Neuron (in vitro differentiated cells): ENCODE measurements at regions not wholly inside any gene's neighbourhood (a gene's known extent, or its start where the extent isn't known, plus 50 kb on each side); places are given as distances from the start of the nearest gene placed in this dataset.
"Not testable (repeated sequence)": the region's sequence is repeated elsewhere in the genome, so short reads cannot be mapped to it uniquely, and the experiment has no call there.

Experiments
- H2AFZ ChIP-seq: one replicate; pipeline ENCODE4 v1.6.1; 2013; ENCODE audit warnings: low read depth, mild to moderate bottlenecking, inconsistent platforms, low read length, moderate library complexity
- H3K27me3 ChIP-seq: one replicate; pipeline ENCODE4 v1.6.1; 2013; ENCODE audit warnings: low read length; ENCODE audit not compliant: insufficient read depth
- H3K36me3 ChIP-seq: one replicate; pipeline ENCODE4 v1.6.1; 2013; ENCODE audit warnings: low read length; ENCODE audit not compliant: insufficient read depth
- H3K4me1 ChIP-seq: one replicate; pipeline ENCODE4 v1.6.1; 2013; ENCODE audit warnings: low read length; ENCODE audit not compliant: insufficient read depth
- H3K4me3 ChIP-seq: 2 replicates; pipeline ENCODE4 v1.5.1; 2013; ENCODE audit warnings: mild to moderate bottlenecking, low read length, moderate library complexity
- H3K9me3 ChIP-seq: one replicate; pipeline ENCODE4 v1.6.1; 2013; ENCODE audit warnings: low read length

DNA sequence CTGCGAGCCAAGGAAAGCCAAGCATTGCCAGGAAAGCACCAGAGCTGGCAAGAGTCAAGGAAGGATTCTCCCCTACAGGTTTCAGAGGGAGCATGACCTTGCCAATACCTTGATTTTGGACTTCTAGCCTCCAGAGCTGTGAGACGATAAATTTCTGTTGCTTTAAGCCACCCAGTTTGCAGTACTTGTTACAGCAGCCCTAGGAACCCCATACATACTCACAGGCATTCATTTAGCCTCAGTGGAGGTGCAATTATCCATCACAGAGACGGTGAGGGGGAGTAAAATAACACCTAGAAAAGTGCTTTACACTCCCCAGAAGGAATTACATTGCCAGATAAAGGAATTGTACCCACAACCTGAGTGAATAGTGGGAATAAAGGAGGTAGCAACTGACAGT is 167.4 kb upstream of the NFIA start:
- Histone ChIP-seq H3K4me3 (no peak overlapping the region), H3K4me1 (no peaks in the 10 kb centered on the region), H3K27me3 (no peaks in the 10 kb centered on the region), H3K36me3 (no peaks in the 10 kb centered on the region), H3K9me3 (no peaks in the 10 kb centered on the region), H2AFZ (no peak overlapping the region)

DNA sequence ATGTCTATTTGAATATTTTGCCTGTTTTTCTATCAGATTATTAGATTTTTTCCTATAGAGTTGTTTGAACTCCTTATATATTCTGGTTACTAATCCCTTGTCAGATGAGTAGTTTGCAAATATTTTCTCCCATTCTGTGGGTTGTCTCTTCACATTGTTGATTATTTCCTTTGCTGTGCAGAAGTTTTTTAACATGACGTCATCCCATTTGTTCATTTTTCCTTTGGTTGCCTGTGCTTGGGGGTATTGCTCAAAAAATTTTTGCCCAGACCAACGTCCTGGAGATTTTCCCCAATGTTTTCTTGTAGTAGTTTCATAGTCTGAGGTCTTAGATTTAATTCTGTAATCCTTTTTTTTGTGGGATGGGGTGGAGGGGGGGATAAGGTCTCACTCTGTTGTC is 168.7 kb upstream of the NFIA start:
- not testable (repeated sequence) for H3K9me3 ChIP-seq, H3K36me3 ChIP-seq, H3K27me3 ChIP-seq, H3K4me1 ChIP-seq, H3K4me3 ChIP-seq, H2AFZ ChIP-seq

DNA sequence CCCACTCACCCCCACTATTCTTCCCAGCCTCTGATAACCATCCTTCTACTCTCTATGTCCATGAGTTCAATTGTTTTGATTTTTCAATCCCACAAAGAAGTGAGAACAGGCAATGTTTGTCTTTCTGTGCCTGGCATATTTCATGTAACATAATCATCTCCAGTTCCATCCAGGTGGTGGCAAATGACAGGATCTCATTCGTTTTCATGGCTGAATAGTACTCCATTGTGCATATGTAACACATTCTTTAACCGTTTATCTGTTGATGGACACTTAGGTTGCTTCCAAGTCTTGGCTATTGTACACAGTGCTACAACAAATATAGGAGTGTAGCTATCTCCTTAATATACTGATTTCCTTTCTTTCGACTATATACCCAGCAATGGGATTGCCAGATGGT is 169.3 kb upstream of the NFIA start:
- H3K27me3 ChIP-seq: no peaks in the 10 kb centered on the region
- H3K4me1 ChIP-seq: no peaks in the 10 kb centered on the region
- no peak overlapping the region for H2AFZ ChIP-seq
- H3K4me3 ChIP-seq: no peak overlapping the region
- no peaks in the 10 kb centered on the region for H3K9me3 ChIP-seq
- no peaks in the 10 kb centered on the region for H3K36me3 ChIP-seq

DNA sequence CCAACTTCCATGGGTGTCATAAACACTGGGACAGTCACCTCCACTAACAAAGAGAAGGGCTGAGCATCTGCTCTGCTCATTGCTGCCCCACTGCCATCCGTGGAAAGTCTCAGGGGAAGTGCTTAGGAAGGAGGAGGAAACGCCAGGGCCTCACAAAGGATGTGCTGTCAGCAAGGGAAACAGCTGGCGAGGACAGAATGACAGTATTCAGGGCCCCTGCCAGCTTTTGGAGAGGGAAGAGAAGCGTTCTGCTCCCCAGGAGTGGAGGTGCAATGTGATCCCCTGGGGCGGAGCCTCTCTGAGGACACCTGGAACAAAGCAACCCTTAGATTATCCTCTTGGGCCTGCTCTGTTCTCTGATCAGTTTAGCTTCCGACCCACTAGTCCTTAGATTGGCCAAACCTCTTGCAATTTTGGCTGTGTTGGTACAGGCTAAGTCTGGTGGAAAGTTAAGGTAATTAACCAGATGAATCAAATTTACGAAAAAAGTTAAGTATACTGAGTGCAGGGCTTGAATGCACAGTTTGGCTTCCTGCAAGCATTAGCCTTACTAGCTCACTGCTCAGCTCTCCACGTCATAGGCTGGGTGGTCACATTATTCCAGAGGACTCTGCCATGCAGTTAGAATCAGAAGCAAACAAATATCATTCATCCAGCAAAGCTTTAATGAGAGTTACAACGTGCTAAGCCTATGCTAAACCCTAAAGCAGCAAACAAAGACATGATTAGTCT is 170.2 kb upstream of the NFIA start:
- Histone ChIP-seq H3K4me3 (no peak overlapping the region), H2AFZ (no peak overlapping the region), H3K9me3 (no peaks in the 10 kb centered on the region), H3K36me3 (no peaks in the 10 kb centered on the region), H3K27me3 (no peaks in the 10 kb centered on the region), H3K4me1 (no peaks in the 10 kb centered on the region)

DNA sequence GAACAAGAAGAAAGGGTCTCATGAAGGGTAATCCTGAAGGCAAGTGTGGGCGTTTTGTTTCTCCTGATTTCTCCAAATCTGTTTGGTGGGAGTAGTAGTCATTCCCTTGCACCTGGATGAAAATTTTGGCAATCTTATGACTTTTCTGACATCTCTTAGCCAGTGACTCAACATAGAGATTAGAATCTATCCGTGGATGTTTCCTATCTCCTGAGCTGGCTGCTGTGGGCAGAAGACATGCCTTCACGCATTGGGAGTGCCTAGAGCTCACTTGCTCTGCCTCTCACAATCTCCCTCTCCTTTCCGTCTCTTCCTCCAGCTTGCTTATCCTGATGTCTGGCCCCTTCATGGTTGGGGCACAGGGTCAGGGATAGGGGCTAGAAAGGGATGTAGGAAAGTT is 174.2 kb upstream of the NFIA start:
- Histone ChIP-seq H2AFZ (no peak overlapping the region), H3K9me3 (no peaks in the 10 kb centered on the region), H3K27me3 (no peaks in the 10 kb centered on the region), H3K4me1 (no peaks in the 10 kb centered on the region), H3K36me3 (no peaks in the 10 kb centered on the region), H3K4me3 (no peak overlapping the region)

DNA sequence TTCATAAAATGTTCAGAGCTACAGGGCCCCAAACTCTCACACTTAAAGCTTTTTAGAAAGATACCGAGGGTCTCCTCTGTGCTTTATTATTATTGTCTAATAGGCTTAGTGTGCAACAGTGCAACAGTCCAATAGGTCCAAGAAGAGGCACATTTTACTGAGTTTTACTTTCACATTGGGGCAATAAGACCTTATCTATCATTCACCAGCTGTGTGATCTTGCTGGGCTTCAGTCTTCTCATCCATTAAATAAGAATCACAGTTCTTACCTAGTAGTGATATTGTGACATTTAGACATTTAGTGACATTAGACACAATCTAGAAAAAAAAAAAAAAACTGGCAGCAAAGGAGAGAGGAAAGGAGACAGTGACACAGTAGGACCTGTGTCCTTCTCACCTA is 175.8 kb upstream of the NFIA start:
- no peak overlapping the region for H2AFZ ChIP-seq
- no peaks in the 10 kb centered on the region for H3K36me3 ChIP-seq
- no peaks in the 10 kb centered on the region for H3K4me1 ChIP-seq
- no peak overlapping the region for H3K4me3 ChIP-seq
- no peaks in the 10 kb centered on the region for H3K27me3 ChIP-seq
- no peaks in the 10 kb centered on the region for H3K9me3 ChIP-seq

DNA sequence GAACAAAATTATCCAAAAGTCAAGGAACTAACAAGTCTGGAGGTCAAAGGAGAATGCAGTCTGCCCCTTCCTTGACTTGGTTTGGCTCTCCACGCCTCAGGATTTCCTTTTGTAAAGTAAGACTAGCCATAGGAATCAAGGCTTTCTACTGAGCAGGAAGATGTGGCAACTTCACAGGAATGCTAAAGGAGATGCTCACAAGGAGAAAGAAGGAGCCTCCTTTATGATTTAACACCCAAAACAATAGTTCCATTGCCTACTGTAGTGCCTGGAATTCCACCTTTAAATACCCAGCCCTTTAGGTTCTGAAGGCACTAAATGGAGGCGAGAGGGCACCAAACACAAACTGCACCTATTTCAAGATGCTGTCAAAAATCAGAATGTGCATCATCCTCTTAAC is 176.3 kb upstream of the NFIA start:
- H3K36me3 ChIP-seq: no peaks in the 10 kb centered on the region
- no peaks in the 10 kb centered on the region for H3K27me3 ChIP-seq
- H2AFZ ChIP-seq: no peak overlapping the region
- H3K4me1 ChIP-seq: no peaks in the 10 kb centered on the region
- no peak overlapping the region for H3K4me3 ChIP-seq
- no peaks in the 10 kb centered on the region for H3K9me3 ChIP-seq

DNA sequence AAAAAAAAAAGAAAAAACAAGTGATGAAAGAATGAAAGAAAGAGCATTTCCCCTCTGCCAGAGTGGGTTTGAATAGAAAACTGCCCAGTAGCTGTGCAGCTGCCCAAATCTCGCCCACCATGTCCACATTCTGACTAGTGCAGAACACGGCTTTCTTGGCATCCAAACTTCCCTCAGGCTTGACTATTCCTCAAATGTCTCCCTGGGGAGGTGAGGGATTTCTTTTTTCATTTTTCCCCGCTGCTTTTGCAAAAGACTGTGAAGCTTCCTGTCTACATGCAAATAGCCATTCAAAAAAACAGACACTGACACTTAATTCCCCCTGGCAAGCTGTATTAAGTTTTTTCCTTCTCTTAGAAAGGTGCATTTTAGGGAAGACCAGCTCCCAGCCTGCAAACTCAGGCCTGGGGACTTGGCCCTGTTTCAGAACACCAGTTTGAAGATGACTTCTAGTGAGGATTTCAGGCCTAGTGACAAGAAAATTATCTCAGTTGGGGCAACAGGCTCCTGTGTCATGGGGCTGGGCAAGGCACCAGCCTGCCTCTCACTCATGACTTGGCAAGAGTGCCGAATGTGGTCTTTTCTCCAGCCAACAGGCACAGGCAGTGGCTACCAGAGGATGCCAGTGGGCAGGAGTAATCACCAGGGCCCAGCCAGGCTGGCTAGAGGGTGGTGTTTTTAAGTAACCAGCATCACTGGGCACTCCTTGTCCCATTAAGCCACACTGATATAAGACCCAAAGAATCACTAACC is 178.1 kb upstream of the NFIA start:
- H3K4me3 ChIP-seq: no peak overlapping the region
- no peaks in the 10 kb centered on the region for H3K36me3 ChIP-seq
- H3K4me1 ChIP-seq: no peaks in the 10 kb centered on the region
- H2AFZ ChIP-seq: no peak overlapping the region
- H3K27me3 ChIP-seq: no peaks in the 10 kb centered on the region
- no peaks in the 10 kb centered on the region for H3K9me3 ChIP-seq

DNA sequence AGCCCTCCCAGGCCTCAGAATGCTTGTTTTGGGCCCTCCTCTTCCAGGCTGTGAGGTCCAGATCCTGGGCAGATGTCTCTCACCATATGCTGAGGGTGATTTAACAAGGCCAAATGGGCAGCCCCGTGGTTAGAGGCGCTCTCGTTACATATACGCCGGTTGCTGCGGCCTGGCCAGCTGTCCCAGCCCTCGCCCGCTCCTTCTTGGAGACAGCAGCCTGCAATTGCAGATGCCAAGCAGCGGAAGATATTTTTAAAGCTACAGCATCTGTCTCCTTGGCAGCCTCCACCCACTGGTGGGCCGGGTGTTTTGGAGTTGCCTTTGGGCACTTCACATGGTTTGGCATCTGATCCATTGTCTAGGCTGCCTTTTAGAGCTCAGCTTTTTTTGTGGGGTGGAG is 178.8 kb upstream of the NFIA start:
- Histone ChIP-seq H3K27me3 (no peaks in the 10 kb centered on the region), H3K9me3 (no peaks in the 10 kb centered on the region), H3K36me3 (no peaks in the 10 kb centered on the region), H3K4me3 (no peak overlapping the region), H3K4me1 (no peaks in the 10 kb centered on the region), H2AFZ (no peak overlapping the region)

DNA sequence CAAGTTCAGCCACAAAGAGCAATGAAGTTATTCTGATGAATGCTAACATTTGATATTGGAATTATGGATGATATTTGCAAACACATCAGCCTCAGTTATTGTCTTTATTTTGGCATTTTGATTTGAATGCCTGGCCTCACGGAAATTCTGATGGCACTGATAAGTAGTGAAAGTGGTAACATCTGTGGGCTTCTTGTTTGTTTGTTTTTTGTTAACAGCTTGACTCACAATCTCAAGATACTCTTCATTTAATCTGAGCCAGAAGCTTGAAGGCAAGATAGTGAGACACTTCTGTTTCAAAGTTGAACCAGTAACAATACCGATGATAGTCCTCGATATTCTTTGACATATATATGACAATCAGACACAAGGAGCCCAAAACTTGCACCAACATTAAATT is 182.9 kb upstream of the NFIA start:
- Histone ChIP-seq H3K27me3 (no peaks in the 10 kb centered on the region), H3K4me1 (peaks cover 1% of the 10 kb centered on the region), H3K9me3 (no peaks in the 10 kb centered on the region), H3K36me3 (no peaks in the 10 kb centered on the region), H2AFZ (no peak overlapping the region), H3K4me3 (no peak overlapping the region)

DNA sequence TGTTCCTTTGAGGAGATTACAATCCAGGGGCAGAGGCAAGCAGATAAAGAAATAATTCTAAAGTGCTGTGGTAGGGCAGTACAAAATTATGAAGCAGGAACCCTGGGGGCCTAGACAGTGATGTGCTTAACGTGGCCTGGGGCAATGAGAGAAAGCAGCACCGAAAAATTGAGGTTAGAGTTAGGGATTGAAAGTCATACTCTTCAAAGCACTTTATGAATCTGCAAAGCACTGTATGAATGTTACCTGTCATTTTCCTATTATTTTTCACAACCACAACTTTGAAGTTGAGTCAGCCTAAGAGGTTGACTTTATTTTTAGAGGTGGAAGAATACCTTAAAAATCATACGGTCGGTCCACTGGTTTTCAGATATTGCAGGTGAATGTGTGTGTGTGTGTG is 183.4 kb upstream of the NFIA start:
- no peak overlapping the region for H3K4me3 ChIP-seq
- H3K4me1 ChIP-seq: peaks cover 3% of the 10 kb centered on the region
- H3K9me3 ChIP-seq: no peaks in the 10 kb centered on the region
- no peaks in the 10 kb centered on the region for H3K36me3 ChIP-seq
- H2AFZ ChIP-seq: no peak overlapping the region
- H3K27me3 ChIP-seq: no peaks in the 10 kb centered on the region

DNA sequence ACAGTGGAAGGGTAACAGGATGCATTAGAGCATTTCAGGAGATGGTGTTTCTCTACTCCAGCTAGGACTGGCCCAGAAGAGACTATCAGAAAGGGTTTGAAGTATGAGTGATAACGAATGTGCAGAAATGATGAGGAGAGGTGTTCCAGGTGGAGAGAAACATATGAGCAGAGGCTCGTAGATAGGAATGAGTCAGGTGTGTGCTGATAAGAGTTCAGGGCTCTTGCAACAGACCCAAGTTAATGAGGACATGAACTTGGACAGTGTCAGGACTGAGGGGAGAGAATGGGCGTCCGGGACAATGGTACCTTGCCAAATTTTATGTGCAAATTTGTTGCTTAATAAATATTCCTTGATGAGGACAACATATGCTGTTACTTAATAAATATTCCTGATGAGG is 183.9 kb upstream of the NFIA start:
- Histone ChIP-seq H3K9me3 (no peaks in the 10 kb centered on the region), H3K4me3 (no peak overlapping the region), H3K36me3 (no peaks in the 10 kb centered on the region), H2AFZ (no peak overlapping the region), H3K4me1 (peaks cover 6% of the 10 kb centered on the region), H3K27me3 (no peaks in the 10 kb centered on the region)

DNA sequence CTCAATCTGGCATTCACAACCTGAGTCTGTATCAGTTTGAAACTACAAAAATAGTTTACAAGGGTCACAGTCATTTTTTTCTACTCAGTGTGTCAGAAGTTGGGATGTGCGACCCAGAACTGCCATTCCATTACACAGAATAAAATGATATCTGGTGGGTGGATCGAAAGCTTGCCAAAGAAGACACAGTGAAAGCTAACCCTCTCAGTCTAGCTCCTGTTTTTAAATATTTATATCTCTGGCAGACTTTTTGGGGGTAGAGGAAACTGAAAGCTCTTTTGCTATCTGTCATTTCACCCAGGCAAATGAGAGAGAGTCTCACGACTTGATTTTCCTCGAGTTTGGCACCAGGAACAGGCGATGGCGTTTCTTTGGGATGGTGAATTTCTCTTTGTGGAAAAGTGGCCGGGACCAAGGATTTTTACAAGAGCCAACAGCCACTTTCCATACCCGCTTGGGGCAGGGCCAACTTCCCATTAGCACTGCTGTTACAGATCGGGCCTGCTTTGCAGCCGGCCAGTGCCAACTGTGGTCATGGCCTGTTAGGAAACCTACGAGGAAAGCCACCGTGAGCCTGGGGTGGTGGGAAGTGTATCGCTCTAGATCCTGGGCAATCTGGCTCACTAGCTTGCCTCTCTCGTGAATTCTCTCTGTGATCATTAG is 185.5 kb upstream of the NFIA start:
- no peak overlapping the region for H2AFZ ChIP-seq
- peaks cover 6% of the 10 kb centered on the region for H3K4me1 ChIP-seq
- H3K4me3 ChIP-seq: no peak overlapping the region
- no peaks in the 10 kb centered on the region for H3K9me3 ChIP-seq
- H3K27me3 ChIP-seq: no peaks in the 10 kb centered on the region
- H3K36me3 ChIP-seq: no peaks in the 10 kb centered on the region
